PC-3 (cell line): ENCODE measurements at regions not wholly inside any gene's neighbourhood (a gene's known extent, or its start where the extent isn't known, plus 50 kb on each side); places are given as distances from the start of the nearest gene placed in this dataset.

Experiments used
- ATAC-seq: fragments of 200-7000 bp; cut with Tn5 transposase; 2 replicates; pipeline ENCODE4 v1.9.1; 2020; ENCODE audit warnings: mild to moderate bottlenecking, moderate library complexity
- BruUV-seq: library from RNA; stranded (reverse); fragments of 400-500 nt; replicated peaks from 2 replicates; lab custom pipeline; 2021; lab: Mats Ljungman, UMichigan
- CTCF ChIA-PET: fragments of 300-600 bp; sonication (Branson Sonifier 250); formaldehyde crosslinking; loops from one replicate; lab custom pipeline; 2022; ENCODE audit warnings: antibody characterized with exemption; lab: Charles Lee
- POLR2A ChIA-PET: fragments of 300-600 bp; sonication (Branson Sonifier 250); formaldehyde crosslinking; loops from one replicate; lab custom pipeline; 2022; ENCODE audit warnings: antibody characterized with exemption; ENCODE audit not compliant: unreplicated experiment; lab: Charles Lee
- DNase-seq: peaks from one replicate; pipeline ENCODE4 v3.0.0-alpha.2; 2015
- H2AFZ ChIP-seq: fragments of 300-600 bp; sonication (generic); 2 replicates; pipeline ENCODE4 v1.6.0; 2016; ENCODE audit warnings: antibody characterized with exemption, low read length
- H3F3A ChIP-seq: fragments of 300-600 bp; sonication (generic); one replicate; pipeline ENCODE4 v1.6.0; 2017; ENCODE audit warnings: antibody characterized with exemption, low read length, control low read depth, mild to moderate bottlenecking; ENCODE audit not compliant: unreplicated experiment
- H3K27ac ChIP-seq: fragments of 300-600 bp; sonication (generic); 2 replicates; pipeline ENCODE4 v1.5.1; 2016; ENCODE audit warnings: mild to moderate bottlenecking, low read length
- H3K27me3 ChIP-seq: fragments of 300-600 bp; sonication (generic); 2 replicates; pipeline ENCODE4 v1.6.1; 2016; ENCODE audit warnings: low read length, mixed read lengths
- H3K36me3 ChIP-seq: fragments of 300-600 bp; sonication (generic); 2 replicates; pipeline ENCODE4 v1.6.1; 2016; ENCODE audit warnings: low read depth, mixed run types, low read length, mixed read lengths
- H3K4me1 ChIP-seq: fragments of 300-600 bp; sonication (generic); 2 replicates; pipeline ENCODE4 v1.5.1; 2016; ENCODE audit warnings: low read length; ENCODE audit not compliant: insufficient read depth
- H3K4me2 ChIP-seq: fragments of 300-600 bp; sonication (generic); 2 replicates; pipeline ENCODE4 v1.6.0; 2016; ENCODE audit warnings: low read length
- H3K4me3 ChIP-seq: fragments of 300-600 bp; sonication (generic); 2 replicates; pipeline ENCODE4 v1.5.1; 2016; ENCODE audit warnings: mild to moderate bottlenecking, low read length, mixed read lengths
- H3K79me2 ChIP-seq: fragments of 300-600 bp; sonication (generic); 2 replicates; pipeline ENCODE4 v1.6.1; 2017; ENCODE audit warnings: low read length, mixed read lengths
- H3K9ac ChIP-seq: fragments of 300-600 bp; sonication (generic); 2 replicates; pipeline ENCODE4 v1.6.0; 2016; ENCODE audit warnings: mild to moderate bottlenecking, low read length
- H3K9me2 ChIP-seq: fragments of 300-600 bp; sonication (generic); replicated peaks from 2 replicates; pipeline ENCODE4 v1.6.1; 2016; ENCODE audit warnings: mixed run types, low read length, mixed read lengths
- H3K9me3 ChIP-seq: fragments of 300-600 bp; sonication (generic); 2 replicates; pipeline ENCODE4 v1.6.1; 2016; ENCODE audit warnings: low read length, mixed read lengths
- H4K20me1 ChIP-seq: fragments of 300-600 bp; sonication (generic); 2 replicates; pipeline ENCODE4 v1.6.1; 2016; ENCODE audit warnings: low read length, mixed read lengths
- EZH2 ChIP-seq: fragments of 300-600 bp; sonication (generic); IDR thresholded peaks from one replicate; pipeline ENCODE4 v1.6.1; 2017; ENCODE audit warnings: antibody characterized with exemption, mild to moderate bottlenecking, low read length; ENCODE audit not compliant: unreplicated experiment
- EZH2phosphoT487 ChIP-seq: fragments of 300-600 bp; sonication (generic); IDR thresholded peaks from 2 replicates; pipeline ENCODE4 v1.6.1; 2018; ENCODE audit warnings: mild to moderate bottlenecking, antibody characterized with exemption, low read length, borderline replicate concordance
- intact Hi-C: fragments of 100-400 bp; cut with micrococcal nuclease; formaldehyde crosslinking; loops from 2 replicates; pipeline ENCODE4 v1.9.0; 2023
- TF ChIP-seq, protein P1 (sequence below): fragments of 300-600 bp; sonication (generic); conservative IDR thresholded peaks from 2 replicates; pipeline ENCODE4 v1.5.1; 2017; ENCODE audit warnings: antibody characterized with exemption, low read depth, mild to moderate bottlenecking, low read length

DNA sequence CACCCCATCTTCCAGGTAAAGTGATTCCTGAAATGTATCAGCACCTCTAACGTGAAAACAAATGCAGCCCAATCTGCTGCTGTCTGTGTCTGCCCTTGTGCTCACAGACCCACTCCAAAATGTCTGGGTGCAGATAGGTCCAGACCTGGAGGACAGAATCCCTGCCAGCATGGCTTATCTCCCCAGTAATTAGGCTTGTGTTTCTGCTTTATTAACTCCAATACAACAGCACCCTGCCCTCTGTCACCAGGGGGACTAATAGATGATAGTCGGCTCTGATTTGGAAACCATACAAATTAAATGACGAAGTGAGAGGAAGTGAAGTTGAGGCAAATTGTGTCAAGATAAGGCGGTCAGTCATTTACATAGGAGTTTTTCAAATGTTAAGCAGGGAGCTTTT lies 608.3 kb upstream of the SALL1 start:
- ChIA-PET POLR2A (no interaction called here), CTCF (no interaction called here)
- ATAC-seq: no peak
- Histone ChIP-seq H3K9me2 (no peaks in the 10 kb centered on the region), H4K20me1 (no peaks in the 10 kb centered on the region), H3K4me1 (no peaks in the 10 kb centered on the region), H3K4me2 (no peak overlapping the region), H3K27me3 (peaks cover 19% of the 10 kb centered on the region), H3K27ac (no peak overlapping the region), H3K9me3 (no peaks in the 10 kb centered on the region), H3K9ac (no peak overlapping the region), H3K79me2 (no peaks in the 10 kb centered on the region), H3K36me3 (no peaks in the 10 kb centered on the region), H2AFZ (no peak overlapping the region), H3F3A (no peaks in the 10 kb centered on the region), H3K4me3 (no peak overlapping the region)
- BruUV-seq: no TSS peak
- TF ChIP-seq, protein P1, sequence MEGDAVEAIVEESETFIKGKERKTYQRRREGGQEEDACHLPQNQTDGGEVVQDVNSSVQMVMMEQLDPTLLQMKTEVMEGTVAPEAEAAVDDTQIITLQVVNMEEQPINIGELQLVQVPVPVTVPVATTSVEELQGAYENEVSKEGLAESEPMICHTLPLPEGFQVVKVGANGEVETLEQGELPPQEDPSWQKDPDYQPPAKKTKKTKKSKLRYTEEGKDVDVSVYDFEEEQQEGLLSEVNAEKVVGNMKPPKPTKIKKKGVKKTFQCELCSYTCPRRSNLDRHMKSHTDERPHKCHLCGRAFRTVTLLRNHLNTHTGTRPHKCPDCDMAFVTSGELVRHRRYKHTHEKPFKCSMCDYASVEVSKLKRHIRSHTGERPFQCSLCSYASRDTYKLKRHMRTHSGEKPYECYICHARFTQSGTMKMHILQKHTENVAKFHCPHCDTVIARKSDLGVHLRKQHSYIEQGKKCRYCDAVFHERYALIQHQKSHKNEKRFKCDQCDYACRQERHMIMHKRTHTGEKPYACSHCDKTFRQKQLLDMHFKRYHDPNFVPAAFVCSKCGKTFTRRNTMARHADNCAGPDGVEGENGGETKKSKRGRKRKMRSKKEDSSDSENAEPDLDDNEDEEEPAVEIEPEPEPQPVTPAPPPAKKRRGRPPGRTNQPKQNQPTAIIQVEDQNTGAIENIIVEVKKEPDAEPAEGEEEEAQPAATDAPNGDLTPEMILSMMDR: no peak
- TF ChIP-seq EZH2phosphoT487 (no peak), EZH2 (no peak)
- intact Hi-C loops: no loop called here
- DNase-seq: no peak

DNA sequence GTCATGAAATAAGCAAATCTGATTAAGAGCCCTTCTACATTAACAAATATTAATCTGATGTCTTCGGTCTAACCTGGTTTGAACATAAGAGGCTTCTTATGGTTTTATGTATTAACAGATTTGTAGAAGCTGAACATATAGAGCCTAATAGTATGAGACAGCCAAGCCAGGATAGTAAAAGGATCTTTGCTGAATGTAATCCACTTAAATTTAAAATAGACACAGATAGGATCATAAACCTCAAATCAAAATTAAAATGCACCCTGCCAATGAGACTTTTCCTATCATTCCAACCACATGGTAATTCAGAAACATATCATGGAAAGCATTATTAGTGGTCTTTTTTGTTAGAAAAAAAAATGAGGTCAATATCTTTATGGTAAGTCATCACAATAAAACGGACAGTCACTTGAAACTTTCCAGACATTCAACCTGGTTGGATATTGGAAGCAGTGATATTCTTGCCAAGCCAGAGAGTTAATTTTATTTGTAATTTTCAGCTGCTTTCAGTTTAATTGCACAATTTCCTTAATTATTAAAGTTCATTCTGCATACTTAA lies 606.9 kb upstream of the SALL1 start:
- Histone ChIP-seq H3K4me3 (no peak overlapping the region), H4K20me1 (no peaks in the 10 kb centered on the region), H3K4me2 (no peak overlapping the region), H3K27ac (no peak overlapping the region), H3K36me3 (no peaks in the 10 kb centered on the region), H3F3A (no peaks in the 10 kb centered on the region), H3K4me1 (no peaks in the 10 kb centered on the region), H2AFZ (no peak overlapping the region), H3K79me2 (no peaks in the 10 kb centered on the region), H3K9me3 (no peaks in the 10 kb centered on the region), H3K9me2 (no peaks in the 10 kb centered on the region), H3K27me3 (peaks cover 19% of the 10 kb centered on the region), H3K9ac (no peak overlapping the region)
- CTCF ChIA-PET: no interaction called here
- ATAC-seq (no peak), DNase-seq (no peak)
- no TSS peak for BruUV-seq
- POLR2A ChIA-PET: no interaction called here
- TF ChIP-seq, protein P1: no peak
- TF ChIP-seq EZH2phosphoT487: no peak
- intact Hi-C loops: no loop called here

DNA sequence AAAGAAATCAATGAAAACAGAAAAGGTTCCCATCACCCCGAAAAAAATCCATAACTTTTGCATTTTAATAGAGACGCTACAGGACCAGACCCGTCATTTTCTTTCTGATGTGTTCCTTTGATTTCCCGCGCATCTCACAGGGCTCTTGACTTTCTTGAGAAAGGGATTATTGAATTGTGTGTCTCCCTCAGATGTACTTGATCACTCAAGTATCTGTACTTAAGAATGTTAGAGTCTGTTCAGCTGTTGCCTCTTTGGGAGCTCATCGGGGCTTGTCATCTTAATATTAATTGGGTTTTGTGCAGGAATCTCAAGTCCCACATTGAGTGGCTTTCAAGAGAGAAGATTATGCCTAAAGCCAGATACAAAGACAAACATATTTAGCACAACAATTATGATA lies 606.4 kb upstream of the SALL1 start:
- Histone ChIP-seq H3K27ac (no peak overlapping the region), H4K20me1 (no peaks in the 10 kb centered on the region), H3K4me2 (no peak overlapping the region), H3K9ac (no peak overlapping the region), H3K27me3 (peaks cover 19% of the 10 kb centered on the region), H3K79me2 (no peaks in the 10 kb centered on the region), H2AFZ (no peak overlapping the region), H3F3A (no peaks in the 10 kb centered on the region), H3K9me2 (no peaks in the 10 kb centered on the region), H3K36me3 (no peaks in the 10 kb centered on the region), H3K9me3 (no peaks in the 10 kb centered on the region), H3K4me1 (no peaks in the 10 kb centered on the region), H3K4me3 (no peak overlapping the region)
- DNase-seq (no peak), ATAC-seq (no peak)
- BruUV-seq: no TSS peak
- ChIA-PET POLR2A (no interaction called here), CTCF (no interaction called here)
- TF ChIP-seq EZH2phosphoT487: no peak
- TF ChIP-seq, protein P1: no peak
- no peak for TF ChIP-seq EZH2
- intact Hi-C loops: no loop called here
